ENCODE measurements at regions not wholly inside any gene's neighbourhood (a gene's known extent, or its start where the extent isn't known, plus 50 kb on each side); places are given as distances from the start of the nearest gene placed in this dataset.
"Not testable (repeated sequence)": the region's sequence is repeated elsewhere in the genome, so short reads cannot be mapped to it uniquely, and the experiment has no call there.

- Histone ChIP-seq H3K4me3 (no peak overlapping the region), H3K27ac (no peak overlapping the region)
- TF ChIP-seq CTCF (IDR thresholded peaks at IDR 0.05) = no peak
- DNase-seq (ENCODE audit: low spot score) = no peak
Measured at GRCh38 chr16:62280506-62280905, 244.3 kb upstream of the CDH8 start.

- no peak for TF ChIP-seq CTCF (IDR thresholded peaks at IDR 0.05)
- no peak overlapping the region for H3K27ac ChIP-seq
- no peak for DNase-seq (ENCODE audit: low spot score)
- H3K4me3 ChIP-seq = no peak overlapping the region
Measured at GRCh38 chr16:62277942-62278341, 241.7 kb upstream of the CDH8 start.

- no peak for DNase-seq (ENCODE audit: low spot score)
- H3K4me3 ChIP-seq = no peak overlapping the region
- no peak overlapping the region for H3K27ac ChIP-seq
- no peak for TF ChIP-seq CTCF (IDR thresholded peaks at IDR 0.05)
Measured at GRCh38 chr16:62276637-62277036, 240.4 kb upstream of the CDH8 start.

- Histone ChIP-seq H3K4me3 (no peak overlapping the region), H3K27ac (no peak overlapping the region)
- no peak for DNase-seq (ENCODE audit: low spot score)
- TF ChIP-seq CTCF (IDR thresholded peaks at IDR 0.05) = no peak
Measured at GRCh38 chr16:62272035-62272434, 235.8 kb upstream of the CDH8 start.

- Histone ChIP-seq H3K27ac (no peak overlapping the region), H3K4me3 (no peak overlapping the region)
- no peak for TF ChIP-seq CTCF (IDR thresholded peaks at IDR 0.05)
- DNase-seq (ENCODE audit: low spot score) = no peak
Measured at GRCh38 chr16:62261760-62262159, 225.5 kb upstream of the CDH8 start.

- not testable (repeated sequence) for DNase-seq (ENCODE audit: low spot score); H3K4me3 ChIP-seq; H3K27ac ChIP-seq
Measured at GRCh38 chr16:62258931-62259435, 222.7 kb upstream of the CDH8 start.

- Histone ChIP-seq H3K4me3 (no peak overlapping the region), H3K27ac (no peak overlapping the region)
- no peak for DNase-seq (ENCODE audit: low spot score)
- TF ChIP-seq CTCF (IDR thresholded peaks at IDR 0.05) = no peak
Measured at GRCh38 chr16:62256406-62256805, 220.2 kb upstream of the CDH8 start.

GRCh38 chr16:62254847-62255246, 218.6 kb upstream of the CDH8 start:
- no peak overlapping the region for H3K4me3 ChIP-seq
- DNase-seq (ENCODE audit: low spot score) = no peak
- no peak for TF ChIP-seq CTCF (IDR thresholded peaks at IDR 0.05)
- no peak overlapping the region for H3K27ac ChIP-seq
